NCI-H526 treated with DMSO at 0.1 percent for 48 hours (cell line): ENCODE measurements at regions not wholly inside any gene's neighbourhood (a gene's known extent, or its start where the extent isn't known, plus 50 kb on each side); places are given as distances from the start of the nearest gene placed in this dataset.

Experiments used
- DNase-seq: peaks from one replicate; lab custom pipeline; 2025; lab: John Stamatoyannopoulos, UW

DNA sequence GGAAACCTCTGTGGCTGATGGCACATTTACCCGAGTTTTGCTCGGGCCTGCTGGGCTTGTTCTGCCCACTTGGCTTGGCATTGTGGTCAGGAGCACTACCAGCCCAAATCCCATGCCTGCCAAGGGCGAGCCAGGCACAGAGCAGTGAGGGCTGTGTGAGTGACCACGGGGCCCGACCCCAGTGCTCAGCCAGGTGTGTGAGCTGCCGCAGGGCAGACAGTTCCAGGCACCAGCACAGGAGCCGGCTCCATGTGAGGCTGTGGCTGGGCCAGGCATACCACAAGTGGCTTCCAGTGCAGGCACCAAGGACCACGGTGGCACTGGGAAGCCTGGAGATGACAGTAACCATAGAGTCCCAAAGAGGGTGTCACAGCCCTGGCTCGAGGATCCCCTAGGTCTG is 1225.5 kb upstream of the GJE1 start:
- DNase-seq: no peak

DNA sequence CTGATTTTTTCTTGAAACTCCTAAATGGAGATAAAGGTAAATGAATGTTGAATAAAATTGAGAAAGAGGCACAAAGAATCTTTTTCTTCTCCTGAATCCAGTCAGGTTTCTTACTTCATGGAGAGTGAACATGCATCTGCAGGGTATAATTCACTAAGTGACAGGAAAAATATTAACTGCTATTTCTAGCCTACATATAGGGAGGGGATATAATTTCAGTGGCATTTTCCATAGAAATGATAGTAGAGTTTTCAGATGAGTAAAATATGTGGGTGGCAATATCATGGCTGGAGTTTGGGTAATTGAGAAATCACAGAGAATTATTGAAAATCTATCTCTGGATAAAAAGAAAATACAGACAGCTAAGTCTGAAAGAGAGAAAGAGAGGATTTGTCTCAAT is 1227.0 kb upstream of the GJE1 start:
- no peak for DNase-seq

DNA sequence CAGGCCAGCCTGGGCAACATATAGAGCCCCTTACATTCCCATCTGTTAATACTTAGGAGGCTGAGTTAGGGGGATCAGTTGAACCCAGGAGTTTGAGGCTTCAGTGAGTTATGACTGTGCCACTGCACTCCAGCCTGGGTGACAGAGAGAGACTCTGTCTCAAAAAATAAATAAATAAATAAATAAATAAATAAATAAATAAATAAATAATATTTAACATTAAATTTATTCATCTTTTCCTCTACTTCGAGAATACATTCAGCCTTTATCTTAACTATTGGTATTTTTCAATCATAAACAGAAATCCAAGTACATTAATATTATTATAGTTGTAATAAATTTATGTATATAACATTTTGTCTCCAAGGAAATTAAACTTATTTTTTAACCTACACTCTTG is 1227.7 kb upstream of the GJE1 start:
- no peak for DNase-seq

DNA sequence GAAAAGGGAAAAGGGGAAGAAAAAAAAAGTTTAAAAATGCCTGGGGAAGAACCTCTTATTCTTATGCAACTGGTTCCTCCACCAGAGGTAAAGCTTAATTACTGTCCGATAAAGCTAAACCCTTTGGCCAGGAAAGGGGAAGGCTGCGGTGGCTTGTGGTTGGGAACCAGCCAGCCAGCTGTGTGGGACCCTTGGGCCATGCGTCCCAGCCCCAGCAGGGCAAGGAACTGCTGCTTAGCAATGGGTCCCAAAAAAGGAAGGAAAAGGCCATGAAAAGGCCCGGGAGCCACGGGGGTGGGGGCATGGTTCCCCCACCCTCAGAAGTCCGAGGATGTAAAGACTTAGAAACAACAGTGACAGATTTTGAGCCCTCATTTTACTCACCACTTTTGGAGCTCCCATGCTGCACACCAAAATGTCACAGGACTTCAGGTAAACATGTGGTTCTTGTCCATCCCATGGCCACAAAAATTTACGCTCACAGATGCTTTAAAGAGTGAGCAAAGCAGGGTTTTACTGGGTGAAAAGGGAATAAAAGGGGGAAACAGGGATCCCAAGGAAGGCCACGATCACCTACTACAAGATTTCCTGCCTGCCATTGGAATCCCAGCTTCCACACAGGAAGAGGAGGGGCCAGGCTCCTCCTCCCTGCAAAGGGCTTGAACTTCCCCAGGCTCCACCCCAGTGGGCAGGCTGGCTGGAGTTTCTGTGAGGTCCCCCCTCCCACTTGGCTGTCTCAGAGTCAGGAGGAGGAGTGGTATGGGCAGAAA is 1234.7 kb upstream of the GJE1 start:
- no peak for DNase-seq

DNA sequence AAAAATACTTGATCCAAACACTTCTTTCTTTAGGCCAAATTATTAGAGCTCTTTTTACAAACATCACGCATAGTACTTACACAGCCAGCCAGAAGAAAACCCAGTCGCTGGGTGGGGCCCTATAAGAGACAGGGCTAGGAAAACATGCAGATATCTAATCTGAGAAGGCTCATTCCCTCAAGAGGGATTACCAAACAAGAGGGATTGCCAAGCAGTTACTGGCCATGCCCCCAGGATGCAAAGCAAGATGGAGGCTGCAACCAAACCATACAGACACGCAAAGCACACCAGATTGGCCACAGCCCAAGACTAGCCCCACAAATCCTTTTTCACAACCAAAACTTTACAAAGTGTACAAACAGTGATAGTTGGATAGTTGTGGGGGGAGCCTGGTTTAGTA is 1235.4 kb upstream of the GJE1 start:
- no peak for DNase-seq

DNA sequence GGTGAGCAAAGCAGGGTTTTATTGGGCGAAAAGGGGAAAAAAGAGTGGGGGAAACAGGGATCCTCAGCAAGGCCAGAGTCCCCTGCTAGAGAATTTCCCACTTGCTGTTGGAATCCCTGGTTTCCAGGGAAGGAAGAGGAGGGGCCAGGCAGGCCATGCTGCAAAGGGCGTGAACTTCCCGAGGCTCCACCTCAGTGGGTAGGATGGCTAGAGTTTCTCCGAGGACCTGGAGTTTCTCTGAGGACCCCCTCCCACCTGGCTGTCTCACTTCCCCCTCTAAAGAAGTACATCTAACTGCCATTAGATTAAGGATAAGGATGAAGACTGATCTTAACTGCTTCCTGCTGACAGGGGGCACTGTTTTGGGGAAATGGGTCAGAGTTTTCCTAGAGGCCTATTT is 1239.3 kb upstream of the GJE1 start:
- DNase-seq: no peak

DNA sequence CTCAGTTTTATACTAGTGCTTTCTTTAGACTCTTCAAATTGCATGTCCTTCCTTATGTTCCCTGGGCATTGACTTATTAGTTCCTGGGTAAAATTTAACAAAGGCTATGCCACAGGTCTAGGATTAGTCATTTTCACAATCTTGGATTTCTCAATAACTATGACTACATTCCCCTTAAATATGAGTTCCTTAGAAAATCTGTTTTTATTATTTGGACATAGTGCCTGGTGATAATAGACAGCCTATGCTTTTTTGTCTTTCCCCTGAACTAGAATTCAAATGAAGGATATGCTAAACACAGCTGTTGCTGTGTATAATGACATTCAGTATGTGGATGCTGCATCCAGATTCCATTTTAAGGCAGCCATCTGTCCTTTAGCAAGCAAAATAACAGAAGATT is 1252.8 kb upstream of the GJE1 start:
- DNase-seq: peak; percentile 14

DNA sequence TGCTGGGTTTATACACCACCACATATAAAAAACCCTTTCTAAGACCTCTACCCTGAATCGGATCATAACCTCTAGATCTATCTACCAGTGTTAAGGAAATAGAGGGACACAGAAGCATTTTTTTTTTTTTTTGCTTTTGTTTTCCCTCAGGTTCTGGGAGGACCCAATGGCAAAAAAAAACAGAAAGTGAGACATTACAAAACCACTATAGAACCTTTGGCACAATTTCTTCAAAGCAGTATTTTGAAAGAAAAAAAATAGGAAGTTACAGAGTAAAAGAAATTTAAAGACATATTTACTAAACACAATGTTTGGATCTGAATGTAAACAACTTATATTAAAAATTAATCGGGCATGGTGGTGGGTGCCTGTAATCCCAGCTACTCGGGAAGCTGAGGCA is 1258.7 kb upstream of the GJE1 start:
- DNase-seq: no peak

DNA sequence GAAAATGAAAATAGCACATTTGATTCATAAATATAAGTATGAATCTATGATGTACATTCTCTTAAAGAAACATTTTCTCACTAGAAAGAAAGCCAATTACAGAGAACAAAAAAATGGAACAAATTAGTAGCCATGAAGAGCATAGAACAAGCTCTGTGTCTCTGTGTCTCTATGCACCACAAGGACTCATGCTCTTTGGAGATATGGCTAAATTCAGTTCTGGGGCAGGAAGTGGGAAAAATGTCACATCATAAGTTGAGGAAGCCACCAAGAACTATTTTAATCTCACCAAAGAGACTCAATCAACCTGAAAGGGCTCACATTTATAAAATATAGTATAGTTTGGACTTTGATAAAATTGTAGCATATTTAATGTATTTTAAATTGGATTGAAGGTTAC is 1259.8 kb upstream of the GJE1 start:
- no peak for DNase-seq

DNA sequence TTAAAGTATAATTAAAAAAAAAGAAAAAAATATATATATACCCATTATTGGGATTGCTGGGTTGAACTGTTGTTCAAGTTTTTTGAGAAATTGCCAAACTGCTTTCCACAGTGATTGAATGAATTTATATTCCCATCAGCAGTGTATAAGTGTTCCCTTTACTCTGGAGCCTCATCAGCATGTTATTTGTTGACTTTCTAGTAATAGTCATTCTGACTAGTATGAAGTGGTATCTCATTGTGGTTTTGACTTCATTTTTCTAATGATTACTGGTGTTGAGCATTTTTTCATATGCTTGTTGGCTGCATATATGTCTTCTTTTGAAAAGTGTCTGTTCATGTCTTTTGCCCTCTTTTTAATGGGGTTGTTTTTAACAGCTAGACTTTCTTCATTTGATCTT is 1260.8 kb upstream of the GJE1 start:
- DNase-seq: no peak

DNA sequence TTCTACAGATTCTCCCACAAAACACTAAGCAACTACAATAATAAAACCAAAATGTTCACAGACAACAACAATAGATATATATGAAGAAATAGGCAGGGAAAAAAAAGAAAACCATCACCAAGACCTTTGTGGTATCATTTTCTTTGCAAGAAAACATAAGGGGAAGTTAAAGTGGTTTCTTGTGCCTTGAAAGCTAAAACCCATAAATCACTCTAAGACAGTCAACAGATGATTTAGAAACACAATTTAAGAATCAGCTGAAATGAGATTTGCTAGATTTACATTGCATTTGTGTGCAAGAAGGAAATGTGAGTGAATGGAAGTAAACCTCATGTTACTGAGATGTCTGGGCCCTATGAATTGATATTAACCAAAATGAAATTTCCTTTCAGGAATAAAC is 1265.4 kb upstream of the GJE1 start:
- DNase-seq: no peak

DNA sequence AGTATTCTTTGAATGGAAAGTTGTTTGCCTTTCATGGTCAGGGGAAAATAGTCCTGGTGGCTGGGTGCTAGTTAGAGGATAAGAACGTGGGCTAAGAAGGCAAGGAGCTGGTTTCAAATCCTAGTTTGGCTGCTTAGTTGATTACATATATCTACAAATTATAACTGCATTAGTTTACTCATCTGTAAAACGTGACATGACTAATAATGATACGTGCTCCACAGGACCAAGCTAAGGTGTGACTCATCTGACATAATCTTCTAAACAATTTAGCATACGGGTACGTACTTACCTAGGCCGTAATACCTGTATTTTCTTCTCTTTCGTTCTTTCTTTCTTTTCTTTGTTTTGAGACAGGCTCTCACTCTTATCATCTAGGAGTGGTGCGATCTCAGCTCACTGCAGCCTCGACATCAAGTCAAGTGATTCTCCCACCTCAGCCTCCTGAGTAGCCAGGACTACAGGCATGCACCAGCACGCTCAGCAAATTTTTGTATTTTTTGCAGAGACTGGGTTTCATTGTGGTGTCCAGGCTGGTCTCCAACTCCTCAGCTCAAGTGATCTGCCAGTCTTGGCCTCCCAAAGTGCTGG is 1274.2 kb upstream of the GJE1 start:
- DNase-seq: no peak

DNA sequence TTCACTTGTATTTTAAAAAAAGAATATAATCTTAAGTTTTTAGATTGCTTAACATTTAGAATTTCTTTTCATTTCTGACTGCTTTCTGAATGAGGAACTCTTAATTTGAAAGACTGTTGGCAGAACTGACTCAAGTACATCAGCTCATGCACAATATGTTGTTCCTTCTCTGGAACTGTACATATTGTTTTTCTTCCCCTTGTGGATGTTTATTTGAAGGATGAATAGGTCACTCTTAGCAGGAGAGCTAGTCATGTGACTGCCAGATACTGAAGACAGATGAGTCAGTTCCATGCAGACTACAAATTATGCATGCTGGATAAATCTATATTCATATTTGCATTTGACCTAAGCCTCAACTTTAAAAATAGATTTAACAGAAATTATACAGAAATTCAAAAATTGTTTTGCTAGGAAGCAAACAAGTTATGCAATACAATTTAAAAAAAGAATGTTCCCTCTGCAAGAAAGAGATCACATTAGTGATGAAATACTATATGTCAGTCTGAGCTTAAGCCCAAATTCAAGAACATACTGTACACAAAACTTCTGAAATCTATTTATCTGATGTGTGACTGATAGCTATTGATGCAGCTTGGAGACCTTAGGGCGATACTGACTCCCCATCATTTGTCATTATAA is 1274.9 kb upstream of the GJE1 start:
- DNase-seq: no peak

DNA sequence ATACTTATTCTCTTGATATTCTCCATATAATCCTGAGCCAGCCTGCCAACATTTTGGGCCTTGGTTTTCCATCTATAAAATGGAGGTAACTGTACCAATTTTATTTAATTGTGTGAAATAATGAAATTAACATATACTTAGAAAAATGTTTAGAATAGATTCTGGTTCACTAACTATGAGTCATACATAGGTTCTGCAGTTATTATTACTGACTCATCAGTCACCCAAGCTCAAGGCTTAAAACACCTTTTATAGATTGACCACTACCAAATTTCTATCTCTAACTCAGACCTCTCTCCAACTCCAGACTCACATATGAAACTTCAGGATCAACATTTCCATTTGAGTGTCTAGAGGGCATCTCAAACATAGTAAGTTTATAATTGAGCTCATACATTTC is 1277.2 kb upstream of the GJE1 start:
- DNase-seq: no peak

DNA sequence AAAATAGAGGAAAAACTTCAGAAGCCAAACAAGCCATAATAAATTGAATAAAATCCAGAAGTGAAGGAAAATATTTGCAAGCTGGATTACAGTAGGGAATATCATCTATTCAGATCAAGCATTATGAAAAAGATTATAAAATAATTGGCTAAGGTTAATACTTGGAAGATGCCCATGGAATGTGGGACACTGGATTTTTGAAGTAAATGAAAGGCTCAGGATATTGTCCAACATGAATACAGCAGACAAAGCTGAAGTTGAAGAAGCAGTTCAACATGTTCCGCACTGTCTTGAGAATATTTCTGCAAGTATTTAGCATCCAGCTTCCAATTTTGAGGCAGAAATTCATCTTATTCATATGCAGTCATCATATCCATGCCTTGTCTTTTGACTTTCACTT is 1278.4 kb upstream of the GJE1 start:
- DNase-seq: no peak

DNA sequence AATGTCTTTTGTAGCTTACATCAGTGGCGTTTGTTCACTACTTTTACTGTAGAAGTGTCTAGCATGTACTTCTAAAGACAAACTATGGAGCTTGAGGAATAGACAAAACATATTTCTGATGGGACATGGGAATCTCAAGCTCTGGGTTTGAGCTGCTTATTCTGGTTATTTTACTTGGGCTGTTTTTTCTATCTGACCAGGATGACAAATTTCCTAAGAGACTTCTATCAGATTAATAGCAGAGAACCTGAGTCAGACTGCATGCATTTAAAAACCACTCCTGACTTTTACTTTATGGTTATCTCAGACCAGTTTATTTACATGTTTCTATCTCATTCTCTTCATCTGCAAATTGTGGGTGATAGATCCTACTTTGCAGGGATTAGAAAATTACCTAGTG is 1282.3 kb upstream of the GJE1 start:
- DNase-seq: no peak

DNA sequence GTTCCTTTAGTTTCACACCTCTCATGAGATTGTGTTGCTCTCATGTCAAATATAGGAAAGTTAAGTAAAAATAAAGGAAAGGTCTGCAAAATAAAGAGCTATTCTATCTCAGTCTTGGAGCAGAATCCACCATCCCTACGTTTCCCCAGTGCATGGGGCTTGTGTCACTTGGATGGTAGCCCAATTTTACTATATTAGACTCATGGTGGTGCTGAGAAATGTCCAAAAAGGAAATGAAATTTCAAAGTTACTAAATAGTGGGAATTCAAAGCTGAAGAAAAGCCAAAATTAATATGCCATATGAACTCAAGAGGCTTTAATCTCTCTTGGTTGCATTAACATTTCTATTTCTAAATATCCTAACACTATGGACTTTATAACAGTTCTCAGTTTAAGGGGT is 1283.3 kb upstream of the GJE1 start:
- no peak for DNase-seq

DNA sequence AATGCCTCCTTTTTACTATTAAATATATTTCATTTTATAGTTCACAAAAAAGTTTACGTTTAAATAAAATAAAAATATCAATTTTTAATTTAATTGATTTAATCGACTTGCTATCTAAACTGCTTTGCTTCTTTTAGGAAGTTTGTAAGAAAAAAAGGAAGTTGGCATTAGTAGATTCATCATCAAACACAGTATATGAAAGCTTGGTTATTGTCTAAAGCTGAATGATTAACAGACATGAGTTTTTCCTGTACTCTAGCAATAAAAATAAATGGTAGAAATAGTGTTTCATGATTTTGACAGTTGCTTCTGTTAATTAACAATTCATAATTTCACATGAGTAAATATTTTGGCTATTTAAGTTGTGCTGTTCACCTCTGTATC is 1285.5 kb upstream of the GJE1 start:
- DNase-seq: no peak

DNA sequence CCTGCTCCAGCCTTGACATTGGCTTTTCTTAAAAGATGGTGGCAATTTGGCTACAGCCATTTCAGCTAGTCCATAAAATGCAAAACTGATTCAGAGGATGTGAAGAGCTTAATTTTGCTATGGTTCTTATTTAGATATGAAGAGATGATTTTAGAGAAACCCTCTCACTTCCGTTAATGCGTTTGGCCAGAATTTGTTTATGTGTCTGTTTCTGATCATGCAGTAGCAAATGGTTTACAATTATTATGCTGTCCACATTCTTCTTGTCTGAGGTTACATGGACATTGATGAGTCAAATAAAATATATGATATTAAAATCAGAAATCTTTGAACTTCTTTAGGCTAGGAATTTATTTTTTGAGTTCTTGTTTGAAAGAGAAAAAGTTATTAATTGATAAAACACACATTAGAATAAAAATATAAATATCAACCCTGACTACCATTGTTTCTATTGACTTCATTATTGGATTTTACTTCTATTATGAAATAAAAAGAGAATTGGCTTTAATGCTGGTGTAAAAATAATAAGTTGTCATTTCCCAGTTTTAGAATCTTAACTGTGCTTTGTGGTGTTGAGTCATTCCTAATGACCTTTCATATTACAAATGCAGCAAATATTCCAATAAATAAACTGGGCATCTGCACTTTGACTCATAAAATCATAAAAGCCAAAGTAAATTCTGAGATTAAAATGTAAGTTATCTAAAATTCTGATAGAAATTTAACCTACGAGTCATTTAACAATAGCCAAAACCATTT is 1286.0 kb upstream of the GJE1 start:
- no peak for DNase-seq

DNA sequence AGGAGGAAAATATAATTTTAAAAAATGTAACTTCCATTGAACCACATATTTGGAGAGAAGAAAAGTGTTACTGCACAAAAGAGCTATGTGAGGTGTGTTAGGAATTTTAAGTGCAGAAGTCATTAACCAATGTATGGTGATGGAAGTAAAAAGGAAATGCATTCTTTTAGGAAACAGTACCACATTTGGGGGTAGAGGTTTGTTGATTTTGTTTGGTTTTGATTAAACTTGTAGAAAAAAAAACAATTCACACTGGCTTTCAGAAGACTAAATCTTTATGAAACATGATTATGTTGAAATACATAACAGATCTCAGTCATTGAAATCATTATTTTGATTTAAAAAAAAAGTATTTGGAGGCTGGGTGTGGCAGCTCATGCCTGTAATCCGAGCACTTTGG is 1287.0 kb upstream of the GJE1 start:
- no peak for DNase-seq

DNA sequence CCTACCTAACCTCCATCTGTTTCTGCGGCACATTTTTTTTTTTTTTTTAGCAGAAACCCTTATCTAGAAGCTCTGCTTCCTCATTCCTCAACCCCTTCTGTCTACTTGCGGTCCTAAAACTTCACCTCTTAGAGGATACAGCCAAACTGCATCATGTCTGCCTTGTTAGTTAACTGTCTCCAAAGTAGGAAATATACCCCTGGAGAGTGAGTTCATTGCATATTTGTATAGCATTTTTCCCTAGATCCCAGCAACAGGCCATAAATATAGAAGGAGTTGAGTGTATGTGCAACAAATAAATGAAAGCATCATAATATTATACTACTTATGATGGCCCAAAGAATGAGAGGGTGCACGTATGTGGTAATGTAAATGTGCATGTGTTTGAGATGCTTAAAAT is 1288.6 kb upstream of the GJE1 start:
- no peak for DNase-seq

DNA sequence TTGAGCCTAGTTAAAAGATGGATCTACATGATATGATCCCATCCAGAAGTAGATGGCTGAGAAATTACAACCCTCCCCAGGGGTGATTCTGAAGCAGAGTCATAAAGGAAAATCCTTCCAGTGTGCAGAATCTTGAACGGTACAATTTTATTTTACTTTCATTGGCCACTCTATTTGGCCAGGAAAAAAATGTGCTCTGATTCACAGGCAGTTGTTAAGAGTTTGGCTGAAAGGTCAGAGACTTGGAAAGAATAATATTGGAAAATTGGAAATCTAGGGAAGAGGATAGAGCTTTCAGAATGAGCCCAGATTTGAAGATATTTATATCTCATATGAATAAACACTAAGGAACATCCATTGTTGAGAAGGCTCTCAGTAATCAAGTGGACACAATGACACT is 1299.3 kb upstream of the GJE1 start:
- no peak for DNase-seq

DNA sequence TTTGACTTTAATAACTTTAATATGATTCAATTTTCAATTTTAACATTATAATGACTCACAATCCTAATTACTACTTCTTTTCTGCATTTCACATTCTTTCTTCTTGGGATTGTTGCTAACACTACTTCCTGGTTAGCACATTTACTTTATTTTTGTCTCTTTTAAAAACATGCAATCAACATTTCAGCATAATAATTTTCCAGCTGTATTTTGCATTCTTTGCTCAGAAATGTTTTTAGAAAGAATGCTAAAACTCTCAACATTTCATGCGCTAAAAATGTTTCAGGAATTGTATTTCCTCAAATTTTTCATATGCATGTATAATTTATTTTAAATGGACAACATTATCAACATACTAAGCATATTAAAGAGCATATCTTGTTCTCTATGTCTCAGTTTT is 1302.1 kb upstream of the GJE1 start:
- no peak for DNase-seq
